Ovary (tissue), 3 donors: ENCODE measurements at regions not wholly inside any gene's neighbourhood (a gene's known extent, or its start where the extent isn't known, plus 50 kb on each side); places are given as distances from the start of the nearest gene placed in this dataset.

Experiments used
- EP300 ChIP-seq: sonication (generic); formaldehyde crosslinking; IDR thresholded peaks from one replicate; pipeline ENCODE4 v1.6.1; 2017; ENCODE audit warnings: antibody characterized with exemption
- POLR2A ChIP-seq: fragments of 450-650 bp; IDR thresholded peaks from one replicate; pipeline ENCODE4 v1.6.1; 2017; ENCODE audit warnings: antibody characterized with exemption, mild to moderate bottlenecking, moderate library complexity
- TF ChIP-seq, protein P1 (sequence below), 3 donors: fragments of 450-650 bp in 2 of 3; fragments of 200-600 bp in 1 of 3; IDR thresholded peaks; one replicate each; pipeline versions ENCODE4 v1.5.1 to v1.8.0; 2016 to 2022; ENCODE audit warnings: antibody characterized with exemption in 3 of 3, mild to moderate bottlenecking in 1 of 3
- donor health status: DM: no; HTN: no; CAD: no.

DNA sequence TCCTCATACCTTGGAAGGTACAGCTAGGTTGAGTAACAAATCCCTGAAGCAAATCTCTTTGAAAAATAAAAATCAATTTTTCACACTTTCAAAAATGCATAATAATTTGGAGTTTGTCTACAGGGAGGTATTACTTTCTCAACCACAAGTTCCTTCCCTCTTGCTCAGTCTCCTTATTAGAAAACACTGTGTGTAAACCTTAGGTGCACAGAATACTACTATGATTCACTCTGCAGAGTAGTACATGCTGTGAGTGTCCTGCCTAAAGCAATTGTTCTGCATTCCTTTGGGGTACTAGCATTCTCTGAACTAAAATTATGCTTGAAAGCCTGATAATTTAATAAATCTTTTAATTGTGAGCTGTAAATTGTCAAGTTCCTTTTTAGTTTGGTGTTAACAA is 115.9 kb upstream of the EPHA3 start:
- TF ChIP-seq POLR2A: no peak
- TF ChIP-seq, protein P1, sequence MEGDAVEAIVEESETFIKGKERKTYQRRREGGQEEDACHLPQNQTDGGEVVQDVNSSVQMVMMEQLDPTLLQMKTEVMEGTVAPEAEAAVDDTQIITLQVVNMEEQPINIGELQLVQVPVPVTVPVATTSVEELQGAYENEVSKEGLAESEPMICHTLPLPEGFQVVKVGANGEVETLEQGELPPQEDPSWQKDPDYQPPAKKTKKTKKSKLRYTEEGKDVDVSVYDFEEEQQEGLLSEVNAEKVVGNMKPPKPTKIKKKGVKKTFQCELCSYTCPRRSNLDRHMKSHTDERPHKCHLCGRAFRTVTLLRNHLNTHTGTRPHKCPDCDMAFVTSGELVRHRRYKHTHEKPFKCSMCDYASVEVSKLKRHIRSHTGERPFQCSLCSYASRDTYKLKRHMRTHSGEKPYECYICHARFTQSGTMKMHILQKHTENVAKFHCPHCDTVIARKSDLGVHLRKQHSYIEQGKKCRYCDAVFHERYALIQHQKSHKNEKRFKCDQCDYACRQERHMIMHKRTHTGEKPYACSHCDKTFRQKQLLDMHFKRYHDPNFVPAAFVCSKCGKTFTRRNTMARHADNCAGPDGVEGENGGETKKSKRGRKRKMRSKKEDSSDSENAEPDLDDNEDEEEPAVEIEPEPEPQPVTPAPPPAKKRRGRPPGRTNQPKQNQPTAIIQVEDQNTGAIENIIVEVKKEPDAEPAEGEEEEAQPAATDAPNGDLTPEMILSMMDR (IDR thresholded peaks at IDR 0.05): no peak
- no peak for TF ChIP-seq EP300
